ENCODE measurements at regions not wholly inside any gene's neighbourhood (a gene's known extent, or its start where the extent isn't known, plus 50 kb on each side); places are given as distances from the start of the nearest gene placed in this dataset.

DNA sequence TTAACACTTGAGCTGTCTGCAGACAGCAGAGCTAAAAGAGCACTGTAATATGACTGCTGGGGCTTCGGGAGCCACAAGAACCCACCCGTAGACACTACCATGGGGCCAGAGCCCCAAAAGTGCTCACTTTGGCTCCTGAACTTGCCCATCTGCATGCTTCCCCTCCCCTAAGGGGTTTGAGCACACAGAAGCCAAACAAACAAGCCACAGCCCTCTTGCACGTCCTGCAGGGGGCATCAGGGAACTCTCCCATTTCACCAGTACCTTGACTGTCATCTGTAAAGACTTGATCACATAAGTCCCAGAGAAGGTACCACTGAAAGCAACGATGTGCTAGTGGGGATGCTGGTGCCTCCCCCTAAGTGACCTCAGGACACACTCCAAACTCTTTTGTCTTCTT is 681.8 kb downstream of the SEMA5A start:
- Histone ChIP-seq H3K27me3 (ENCODE audit: low read depth, low read length) (peaks cover 12% of the 10 kb centered on the region; the same call in 1 of the 2 replicates), H3K9ac (ENCODE audit: low read length) (no peak overlapping the region), H3K4me1 (ENCODE audit: low read length) (peaks cover 10% of the 10 kb centered on the region), H3K9me3 (ENCODE audit: insufficient read depth, low read length) (no peaks in the 10 kb centered on the region), H3K4me2 (ENCODE audit: low read length) (no peak overlapping the region), H3K4me3 (ENCODE audit: low read length) (no peak overlapping the region), H3K79me2 (ENCODE audit: low read length) (no peaks in the 10 kb centered on the region), H3K36me3 (replicated peaks; ENCODE audit: low read depth, low read length) (no peaks in the 10 kb centered on the region), H2AFZ (ENCODE audit: low read depth, low read length) (no peak overlapping the region), H4K20me1 (ENCODE audit: insufficient read depth, low read length) (no peaks in the 10 kb centered on the region), H3K27ac (ENCODE audit: low read length) (no peak overlapping the region)
- no peak for TF ChIP-seq EZH2phosphoT487 (IDR thresholded peaks at IDR 0.05; ENCODE audit: low read depth)
- TF ChIP-seq, protein P1, sequence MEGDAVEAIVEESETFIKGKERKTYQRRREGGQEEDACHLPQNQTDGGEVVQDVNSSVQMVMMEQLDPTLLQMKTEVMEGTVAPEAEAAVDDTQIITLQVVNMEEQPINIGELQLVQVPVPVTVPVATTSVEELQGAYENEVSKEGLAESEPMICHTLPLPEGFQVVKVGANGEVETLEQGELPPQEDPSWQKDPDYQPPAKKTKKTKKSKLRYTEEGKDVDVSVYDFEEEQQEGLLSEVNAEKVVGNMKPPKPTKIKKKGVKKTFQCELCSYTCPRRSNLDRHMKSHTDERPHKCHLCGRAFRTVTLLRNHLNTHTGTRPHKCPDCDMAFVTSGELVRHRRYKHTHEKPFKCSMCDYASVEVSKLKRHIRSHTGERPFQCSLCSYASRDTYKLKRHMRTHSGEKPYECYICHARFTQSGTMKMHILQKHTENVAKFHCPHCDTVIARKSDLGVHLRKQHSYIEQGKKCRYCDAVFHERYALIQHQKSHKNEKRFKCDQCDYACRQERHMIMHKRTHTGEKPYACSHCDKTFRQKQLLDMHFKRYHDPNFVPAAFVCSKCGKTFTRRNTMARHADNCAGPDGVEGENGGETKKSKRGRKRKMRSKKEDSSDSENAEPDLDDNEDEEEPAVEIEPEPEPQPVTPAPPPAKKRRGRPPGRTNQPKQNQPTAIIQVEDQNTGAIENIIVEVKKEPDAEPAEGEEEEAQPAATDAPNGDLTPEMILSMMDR (IDR thresholded peaks at IDR 0.05; ENCODE audit: low read depth, low read length), result peak; percentile 51

DNA sequence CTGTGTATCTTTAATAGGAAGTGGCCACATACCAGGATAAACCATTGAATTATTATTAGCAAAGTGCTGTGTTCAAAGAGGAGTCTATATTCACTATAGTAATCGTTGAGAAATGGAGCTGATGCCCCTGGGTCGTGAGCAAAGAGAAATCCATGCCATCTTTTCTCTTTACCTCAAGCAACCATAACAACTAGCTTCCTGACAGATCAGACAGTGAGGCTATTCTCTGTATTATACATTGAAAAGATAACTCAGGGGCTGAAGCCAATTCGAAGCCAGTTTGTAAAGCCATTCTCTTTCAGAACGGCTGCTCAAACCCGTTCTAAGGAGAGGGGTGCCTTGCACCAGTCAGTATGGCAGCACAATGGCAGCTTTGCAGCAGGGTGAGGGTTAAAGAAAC is 680.6 kb downstream of the SEMA5A start:
- H3K4me2 ChIP-seq (ENCODE audit: low read length), result no peak overlapping the region
- H3K4me3 ChIP-seq (ENCODE audit: low read length), result no peak overlapping the region
- no peak overlapping the region for H3K27ac ChIP-seq (ENCODE audit: low read length)
- H3K27me3 ChIP-seq (ENCODE audit: low read depth, low read length), result peaks cover 12% of the 10 kb centered on the region; the same call in 1 of the 2 replicates
- no peaks in the 10 kb centered on the region for H3K9me3 ChIP-seq (ENCODE audit: insufficient read depth, low read length)
- H3K4me1 ChIP-seq (ENCODE audit: low read length), result peaks cover 10% of the 10 kb centered on the region
- no peak overlapping the region for H3K9ac ChIP-seq (ENCODE audit: low read length)
- H3K36me3 ChIP-seq (replicated peaks; ENCODE audit: low read depth, low read length), result no peaks in the 10 kb centered on the region
- no peak overlapping the region for H2AFZ ChIP-seq (ENCODE audit: low read depth, low read length)
- no peaks in the 10 kb centered on the region for H3K79me2 ChIP-seq (ENCODE audit: low read length)
- H4K20me1 ChIP-seq (ENCODE audit: insufficient read depth, low read length), result no peaks in the 10 kb centered on the region
- TF ChIP-seq, protein P1 (IDR thresholded peaks at IDR 0.05; ENCODE audit: low read depth, low read length), result no peak
- TF ChIP-seq EZH2phosphoT487 (IDR thresholded peaks at IDR 0.05; ENCODE audit: low read depth), result no peak

DNA sequence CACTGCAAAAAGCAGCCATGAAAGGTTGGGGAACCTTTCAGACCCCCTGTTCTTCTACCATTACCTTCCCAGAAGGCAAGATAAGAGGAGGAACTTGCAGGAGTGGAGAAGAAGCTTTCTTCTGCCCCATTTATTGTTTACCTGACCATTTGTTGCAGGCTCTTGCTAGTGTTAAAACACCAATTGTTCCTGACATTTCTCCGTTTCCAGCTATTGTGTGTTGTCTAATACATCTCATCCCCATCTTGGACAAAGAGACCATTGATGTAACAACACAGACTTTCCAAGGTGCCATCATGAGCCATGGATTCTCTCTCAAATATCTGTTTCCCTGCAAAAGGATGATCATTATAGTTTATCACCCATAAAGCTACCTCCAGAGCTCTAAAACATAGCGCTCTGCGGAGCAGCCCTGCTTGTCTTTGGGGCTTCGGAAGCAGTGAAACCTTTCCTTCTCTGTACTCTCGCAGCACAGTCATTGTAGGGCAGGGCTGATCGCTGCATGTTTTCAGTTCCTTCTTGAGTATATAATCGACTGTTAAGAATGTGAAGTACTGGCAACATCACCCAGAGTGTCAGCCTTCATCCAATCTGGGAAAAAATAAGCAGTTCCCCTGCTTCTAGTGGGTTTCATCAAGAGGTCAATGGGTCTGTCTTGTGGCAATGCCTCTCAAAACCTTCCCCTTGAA is 680.0 kb downstream of the SEMA5A start:
- Histone ChIP-seq H4K20me1 (ENCODE audit: insufficient read depth, low read length) (no peaks in the 10 kb centered on the region), H3K27me3 (ENCODE audit: low read depth, low read length) (peaks cover 12% of the 10 kb centered on the region; the same call in 1 of the 2 replicates), H2AFZ (ENCODE audit: low read depth, low read length) (no peak overlapping the region), H3K27ac (ENCODE audit: low read length) (no peak overlapping the region), H3K9ac (ENCODE audit: low read length) (no peak overlapping the region), H3K4me2 (ENCODE audit: low read length) (peak overlapping the region; percentile 30), H3K79me2 (ENCODE audit: low read length) (no peaks in the 10 kb centered on the region), H3K4me1 (ENCODE audit: low read length) (peaks cover 10% of the 10 kb centered on the region), H3K4me3 (ENCODE audit: low read length) (no peak overlapping the region), H3K36me3 (replicated peaks; ENCODE audit: low read depth, low read length) (no peaks in the 10 kb centered on the region), H3K9me3 (ENCODE audit: insufficient read depth, low read length) (no peaks in the 10 kb centered on the region)
- no peak for TF ChIP-seq EZH2phosphoT487 (IDR thresholded peaks at IDR 0.05; ENCODE audit: low read depth)
- TF ChIP-seq, protein P1 (IDR thresholded peaks at IDR 0.05; ENCODE audit: low read depth, low read length), result no peak

DNA sequence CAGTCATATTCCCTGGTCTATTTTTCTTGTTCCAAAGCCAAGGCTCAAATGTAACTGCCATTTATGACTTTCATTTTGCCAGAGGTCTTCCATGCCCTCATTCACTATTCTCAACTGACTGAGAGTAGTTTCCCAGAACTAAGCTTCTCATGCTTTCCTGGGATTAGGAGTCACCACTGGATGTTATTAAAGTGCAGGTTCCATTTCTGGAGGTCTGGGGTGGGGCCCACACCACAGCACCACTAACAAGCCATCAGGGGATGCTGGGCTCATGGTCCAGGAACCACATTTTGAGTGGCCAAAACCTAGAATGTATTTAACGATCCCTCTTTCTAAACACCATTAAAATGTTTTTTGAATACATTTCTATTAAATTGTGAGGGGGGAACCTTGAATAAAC is 677.6 kb downstream of the SEMA5A start:
- Histone ChIP-seq H3K9me3 (ENCODE audit: insufficient read depth, low read length) (no peaks in the 10 kb centered on the region), H3K79me2 (ENCODE audit: low read length) (no peaks in the 10 kb centered on the region), H3K27me3 (ENCODE audit: low read depth, low read length) (peaks cover 15% of the 10 kb centered on the region; the same call in 1 of the 2 replicates), H3K9ac (ENCODE audit: low read length) (no peak overlapping the region), H3K4me1 (ENCODE audit: low read length) (peaks cover 10% of the 10 kb centered on the region), H3K27ac (ENCODE audit: low read length) (no peak overlapping the region), H2AFZ (ENCODE audit: low read depth, low read length) (no peak overlapping the region), H4K20me1 (ENCODE audit: insufficient read depth, low read length) (no peaks in the 10 kb centered on the region), H3K4me2 (ENCODE audit: low read length) (no peak overlapping the region), H3K36me3 (replicated peaks; ENCODE audit: low read depth, low read length) (no peaks in the 10 kb centered on the region), H3K4me3 (ENCODE audit: low read length) (no peak overlapping the region)
- TF ChIP-seq, protein P1 (IDR thresholded peaks at IDR 0.05; ENCODE audit: low read depth, low read length), result no peak
- no peak for TF ChIP-seq EZH2phosphoT487 (IDR thresholded peaks at IDR 0.05; ENCODE audit: low read depth)
